ENCODE measurements at regions not wholly inside any gene's neighbourhood (a gene's known extent, or its start where the extent isn't known, plus 50 kb on each side); places are given as distances from the start of the nearest gene placed in this dataset.
A peak's percentile ranks its signal among the peaks of the same experiment; 100 is the strongest.

- no peak for DNase-seq (ENCODE audit: low spot score)
Observed at GRCh38 chr17:34527908-34528470, 51.4 kb upstream of the TMEM132E start.

GRCh38 chr17:34527136-34527907 is 52.1 kb upstream of the TMEM132E start:
- DNase-seq (ENCODE audit: low spot score): no peak

- no peak for DNase-seq (ENCODE audit: low spot score)
Observed at GRCh38 chr17:34525651-34526050, 53.7 kb upstream of the TMEM132E start.

- DNase-seq (ENCODE audit: low spot score): no peak
Observed at GRCh38 chr17:34521955-34522354, 57.4 kb upstream of the TMEM132E start.

GRCh38 chr17:34519282-34519681 is 60.1 kb upstream of the TMEM132E start:
- no peak for DNase-seq (ENCODE audit: low spot score)

- no peak for DNase-seq (ENCODE audit: low spot score)
Observed at GRCh38 chr17:34517406-34517805, 62.0 kb upstream of the TMEM132E start.

GRCh38 chr17:34511931-34512330 is 67.5 kb upstream of the TMEM132E start:
- no peak for DNase-seq (ENCODE audit: low spot score)

GRCh38 chr17:34511265-34511664 is 68.1 kb upstream of the TMEM132E start:
- no peak for DNase-seq (ENCODE audit: low spot score)

GRCh38 chr17:34504814-34505484 is 74.4 kb upstream of the TMEM132E start:
- no peak for DNase-seq (ENCODE audit: low spot score)

- DNase-seq (ENCODE audit: low spot score): no peak
Observed at GRCh38 chr17:34503528-34504195, 75.7 kb upstream of the TMEM132E start.

- DNase-seq (ENCODE audit: low spot score): no peak
Observed at GRCh38 chr17:34502426-34502825, 77.0 kb upstream of the TMEM132E start.

GRCh38 chr17:34499576-34499975 is 79.8 kb upstream of the TMEM132E start:
- peak; percentile 11 for DNase-seq (ENCODE audit: low spot score)

GRCh38 chr17:34493917-34494316 is 85.5 kb upstream of the TMEM132E start:
- DNase-seq (ENCODE audit: low spot score): no peak

- no peak for DNase-seq (ENCODE audit: low spot score)
Observed at GRCh38 chr17:34487626-34488025, 91.8 kb upstream of the TMEM132E start.

GRCh38 chr17:34486761-34487160 is 92.6 kb upstream of the TMEM132E start:
- no peak for DNase-seq (ENCODE audit: low spot score)

GRCh38 chr17:34485999-34486398 is 93.4 kb upstream of the TMEM132E start:
- DNase-seq (ENCODE audit: low spot score): no peak

- no peak for DNase-seq (ENCODE audit: low spot score)
Observed at GRCh38 chr17:34484193-34484733, 95.1 kb upstream of the TMEM132E start.

GRCh38 chr17:34482730-34483129 is 96.7 kb upstream of the TMEM132E start:
- no peak for DNase-seq (ENCODE audit: low spot score)

GRCh38 chr17:34481779-34482178 is 97.6 kb upstream of the TMEM132E start:
- DNase-seq (ENCODE audit: low spot score): no peak

- no peak for DNase-seq (ENCODE audit: low spot score)
Observed at GRCh38 chr17:34479371-34479770, 100.0 kb upstream of the TMEM132E start.

- no peak for DNase-seq (ENCODE audit: low spot score)
Observed at GRCh38 chr17:34478244-34478643, 101.1 kb upstream of the TMEM132E start.

GRCh38 chr17:34475296-34475695 is 104.1 kb upstream of the TMEM132E start:
- no peak for DNase-seq (ENCODE audit: low spot score)
